BE2C (cell line): ENCODE measurements at regions not wholly inside any gene's neighbourhood (a gene's known extent, or its start where the extent isn't known, plus 50 kb on each side); places are given as distances from the start of the nearest gene placed in this dataset.
A peak's percentile ranks its signal among the peaks of the same experiment; 100 is the strongest.

Experiments
- DNase-seq: peaks from one replicate; pipeline ENCODE4 v3.0.0-alpha.2; 2020
- H3K27me3 ChIP-seq: fragments of 250-450 bp; sonication (Bioruptor Pico); 2 replicates; pipeline ENCODE4 v1.5.1; 2020; ENCODE audit warnings: mild to moderate bottlenecking
- H3K36me3 ChIP-seq: fragments of 250-450 bp; sonication (Bioruptor Pico); 2 replicates; pipeline ENCODE4 v1.5.1; 2020; ENCODE audit warnings: mild to moderate bottlenecking
- H3K4me1 ChIP-seq: fragments of 250-450 bp; sonication (Bioruptor Pico); 2 replicates; pipeline ENCODE4 v1.5.1; 2020
- H3K4me3 ChIP-seq: 2 replicates; pipeline ENCODE4 v1.5.1; 2011; ENCODE audit warnings: low read depth, low read length
- H3K9me3 ChIP-seq: fragments of 250-450 bp; sonication (Bioruptor Pico); 2 replicates; pipeline ENCODE4 v1.5.1; 2020
- CTCF ChIP-seq: IDR thresholded peaks from 2 replicates; pipeline ENCODE4 v1.5.1; 2012; ENCODE audit warnings: mild to moderate bottlenecking, low read depth, low read length

GRCh38 chr16:54817940-54818574, 112.6 kb upstream of the IRX5 start:
- Histone ChIP-seq H3K4me1 (no peaks in the 10 kb centered on the region), H3K27me3 (peaks cover 8% of the 10 kb centered on the region), H3K36me3 (no peaks in the 10 kb centered on the region), H3K4me3 (no peak overlapping the region), H3K9me3 (no peaks in the 10 kb centered on the region)
- no peak for DNase-seq
- TF ChIP-seq CTCF, result no peak

GRCh38 chr16:54817432-54817831, 113.2 kb upstream of the IRX5 start:
- DNase-seq, result no peak
- H3K4me1 ChIP-seq, result no peaks in the 10 kb centered on the region
- TF ChIP-seq CTCF, result peak; percentile 46

GRCh38 chr16:54816471-54816870, 114.2 kb upstream of the IRX5 start:
- no peaks in the 10 kb centered on the region for H3K9me3 ChIP-seq
- H3K36me3 ChIP-seq, result no peaks in the 10 kb centered on the region
- no peaks in the 10 kb centered on the region for H3K4me1 ChIP-seq
- no peak overlapping the region for H3K4me3 ChIP-seq
- no peak for TF ChIP-seq CTCF
- H3K27me3 ChIP-seq, result peaks cover 9% of the 10 kb centered on the region
- DNase-seq, result no peak

More at GRCh38 chr16:54817432-54817831, 113.2 kb upstream of the IRX5 start:
- Histone ChIP-seq H3K4me3 (no peak overlapping the region), H3K36me3 (no peaks in the 10 kb centered on the region), H3K27me3 (peaks cover 9% of the 10 kb centered on the region), H3K9me3 (no peaks in the 10 kb centered on the region)

GRCh38 chr16:54815177-54815576, 115.5 kb upstream of the IRX5 start:
- H3K27me3 ChIP-seq, result peaks cover 9% of the 10 kb centered on the region
- DNase-seq, result no peak
- no peak for TF ChIP-seq CTCF
- no peaks in the 10 kb centered on the region for H3K36me3 ChIP-seq
- no peaks in the 10 kb centered on the region for H3K4me1 ChIP-seq
- no peaks in the 10 kb centered on the region for H3K9me3 ChIP-seq
- H3K4me3 ChIP-seq, result no peak overlapping the region

GRCh38 chr16:54813778-54814177, 116.9 kb upstream of the IRX5 start:
- DNase-seq, result no peak
- no peaks in the 10 kb centered on the region for H3K9me3 ChIP-seq
- peaks cover 13% of the 10 kb centered on the region for H3K27me3 ChIP-seq

GRCh38 chr16:54812229-54812628, 118.4 kb upstream of the IRX5 start:
- Histone ChIP-seq H3K27me3 (peaks cover 15% of the 10 kb centered on the region), H3K36me3 (no peaks in the 10 kb centered on the region), H3K4me1 (no peaks in the 10 kb centered on the region), H3K9me3 (no peaks in the 10 kb centered on the region), H3K4me3 (no peak overlapping the region)
- peak; percentile 33 for TF ChIP-seq CTCF
- no peak for DNase-seq

More at GRCh38 chr16:54813778-54814177, 116.9 kb upstream of the IRX5 start:
- Histone ChIP-seq H3K4me3 (no peak overlapping the region), H3K36me3 (no peaks in the 10 kb centered on the region), H3K4me1 (no peaks in the 10 kb centered on the region)
- TF ChIP-seq CTCF, result no peak
